Adrenal gland (tissue), 5 donors: ENCODE measurements at regions not wholly inside any gene's neighbourhood (a gene's known extent, or its start where the extent isn't known, plus 50 kb on each side); places are given as distances from the start of the nearest gene placed in this dataset.

Source experiments
- POLR2A ChIP-seq, 2 donors: fragments of 450-650 bp; IDR thresholded peaks; one replicate each; pipeline ENCODE4 v1.6.1; 2017; ENCODE audit warnings: antibody characterized with exemption in 2 of 2, mild to moderate bottlenecking in 2 of 2, moderate library complexity in 1 of 2
- TF ChIP-seq, protein P1 (sequence below), 6 experiments: fragments of 450-650 bp in 4 of 6; fragments of 200-600 bp in 2 of 6; sonication (generic) in 1 of 6; IDR thresholded peaks; 1 replicate in 5 of 6; 2 replicates in 1 of 6; pipeline versions ENCODE4 v1.5.1 to v1.8.0; 2016 to 2021; ENCODE audit warnings: antibody characterized with exemption in 6 of 6, mild to moderate bottlenecking in 2 of 6, moderate library complexity in 1 of 6
- donor health status: DM: no; HTN: no; CAD: no.

DNA sequence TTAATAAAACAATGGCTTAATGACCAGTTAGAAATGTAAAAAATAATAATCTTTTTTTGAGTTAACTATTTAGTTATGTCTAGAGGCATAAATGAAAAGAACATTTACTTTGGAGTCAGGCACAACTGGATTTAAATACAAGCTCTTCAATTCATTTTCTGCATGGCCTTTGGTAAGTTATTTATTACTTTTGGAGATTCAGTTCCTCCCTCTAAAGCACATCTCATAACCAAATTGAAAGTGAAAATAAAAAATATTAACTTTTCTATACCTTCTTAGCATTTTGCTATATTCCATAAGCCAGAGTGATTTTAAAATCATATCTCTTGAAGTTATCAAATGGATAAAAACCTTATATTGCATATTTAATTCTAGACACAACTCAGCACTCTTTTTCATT is 434.9 kb upstream of the SMARCA2 start:
- TF ChIP-seq, protein P1, sequence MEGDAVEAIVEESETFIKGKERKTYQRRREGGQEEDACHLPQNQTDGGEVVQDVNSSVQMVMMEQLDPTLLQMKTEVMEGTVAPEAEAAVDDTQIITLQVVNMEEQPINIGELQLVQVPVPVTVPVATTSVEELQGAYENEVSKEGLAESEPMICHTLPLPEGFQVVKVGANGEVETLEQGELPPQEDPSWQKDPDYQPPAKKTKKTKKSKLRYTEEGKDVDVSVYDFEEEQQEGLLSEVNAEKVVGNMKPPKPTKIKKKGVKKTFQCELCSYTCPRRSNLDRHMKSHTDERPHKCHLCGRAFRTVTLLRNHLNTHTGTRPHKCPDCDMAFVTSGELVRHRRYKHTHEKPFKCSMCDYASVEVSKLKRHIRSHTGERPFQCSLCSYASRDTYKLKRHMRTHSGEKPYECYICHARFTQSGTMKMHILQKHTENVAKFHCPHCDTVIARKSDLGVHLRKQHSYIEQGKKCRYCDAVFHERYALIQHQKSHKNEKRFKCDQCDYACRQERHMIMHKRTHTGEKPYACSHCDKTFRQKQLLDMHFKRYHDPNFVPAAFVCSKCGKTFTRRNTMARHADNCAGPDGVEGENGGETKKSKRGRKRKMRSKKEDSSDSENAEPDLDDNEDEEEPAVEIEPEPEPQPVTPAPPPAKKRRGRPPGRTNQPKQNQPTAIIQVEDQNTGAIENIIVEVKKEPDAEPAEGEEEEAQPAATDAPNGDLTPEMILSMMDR (IDR thresholded peaks at IDR 0.05), result no peak
- TF ChIP-seq POLR2A (IDR thresholded peaks at IDR 0.05), result no peak
